GM12872 (cell line): ENCODE measurements at regions not wholly inside any gene's neighbourhood (a gene's known extent, or its start where the extent isn't known, plus 50 kb on each side); places are given as distances from the start of the nearest gene placed in this dataset.

Experiments used
- CTCF ChIP-seq: IDR thresholded peaks from 3 replicates; pipeline ENCODE4 v1.5.1; 2011; ENCODE audit warnings: low read depth, mild to moderate bottlenecking, low read length, moderate library complexity; ENCODE audit not compliant: insufficient read depth

GRCh38 chr4:167775375-167775774 is 317.0 kb upstream of the ANXA10 start:
- TF ChIP-seq CTCF, result no peak

GRCh38 chr4:167779280-167779679 is 313.1 kb upstream of the ANXA10 start:
- no peak for TF ChIP-seq CTCF

- TF ChIP-seq CTCF, result no peak
Measured at GRCh38 chr4:167779864-167780263, 312.5 kb upstream of the ANXA10 start.

- no peak for TF ChIP-seq CTCF
Measured at GRCh38 chr4:167784826-167785225, 307.5 kb upstream of the ANXA10 start.

- no peak for TF ChIP-seq CTCF
Measured at GRCh38 chr4:167785523-167785922, 306.8 kb upstream of the ANXA10 start.

- no peak for TF ChIP-seq CTCF
Measured at GRCh38 chr4:167786504-167786903, 305.8 kb upstream of the ANXA10 start.

- TF ChIP-seq CTCF, result no peak
Measured at GRCh38 chr4:167787231-167787630, 305.1 kb upstream of the ANXA10 start.
